ENCODE measurements at regions not wholly inside any gene's neighbourhood (a gene's known extent, or its start where the extent isn't known, plus 50 kb on each side); places are given as distances from the start of the nearest gene placed in this dataset.
"Not testable (repeated sequence)": the region's sequence is repeated elsewhere in the genome, so short reads cannot be mapped to it uniquely, and the experiment has no call there.

- no peak for DNase-seq
These were observed 175.6 kb upstream of the MYLIP start for GRCh38 chr6:15953152-15953880.

GRCh38 chr6:15952231-15953151, 176.4 kb upstream of the MYLIP start:
- DNase-seq, result no peak

GRCh38 chr6:15950962-15951569, 177.8 kb upstream of the MYLIP start:
- DNase-seq, result no peak

DNA sequence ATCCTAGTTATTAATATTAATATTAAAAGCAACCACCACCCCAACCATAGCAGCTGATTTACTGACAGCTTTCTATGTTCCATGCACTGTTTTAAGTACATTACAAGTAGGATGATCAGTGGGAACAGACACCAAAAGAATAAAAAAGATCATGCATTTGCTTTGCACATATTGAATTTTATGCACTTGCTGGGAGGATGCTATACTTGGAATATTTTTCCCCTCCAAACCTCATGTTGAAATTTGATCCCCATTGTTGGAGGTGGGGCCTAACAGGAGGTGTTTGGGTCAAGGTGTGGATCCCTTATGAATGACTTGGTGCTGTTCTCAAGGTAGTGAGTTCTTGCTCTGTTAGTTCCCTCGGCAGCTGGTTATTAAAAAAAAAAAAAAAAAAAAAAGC, 178.9 kb upstream of the MYLIP start:
- no peak for DNase-seq

DNA sequence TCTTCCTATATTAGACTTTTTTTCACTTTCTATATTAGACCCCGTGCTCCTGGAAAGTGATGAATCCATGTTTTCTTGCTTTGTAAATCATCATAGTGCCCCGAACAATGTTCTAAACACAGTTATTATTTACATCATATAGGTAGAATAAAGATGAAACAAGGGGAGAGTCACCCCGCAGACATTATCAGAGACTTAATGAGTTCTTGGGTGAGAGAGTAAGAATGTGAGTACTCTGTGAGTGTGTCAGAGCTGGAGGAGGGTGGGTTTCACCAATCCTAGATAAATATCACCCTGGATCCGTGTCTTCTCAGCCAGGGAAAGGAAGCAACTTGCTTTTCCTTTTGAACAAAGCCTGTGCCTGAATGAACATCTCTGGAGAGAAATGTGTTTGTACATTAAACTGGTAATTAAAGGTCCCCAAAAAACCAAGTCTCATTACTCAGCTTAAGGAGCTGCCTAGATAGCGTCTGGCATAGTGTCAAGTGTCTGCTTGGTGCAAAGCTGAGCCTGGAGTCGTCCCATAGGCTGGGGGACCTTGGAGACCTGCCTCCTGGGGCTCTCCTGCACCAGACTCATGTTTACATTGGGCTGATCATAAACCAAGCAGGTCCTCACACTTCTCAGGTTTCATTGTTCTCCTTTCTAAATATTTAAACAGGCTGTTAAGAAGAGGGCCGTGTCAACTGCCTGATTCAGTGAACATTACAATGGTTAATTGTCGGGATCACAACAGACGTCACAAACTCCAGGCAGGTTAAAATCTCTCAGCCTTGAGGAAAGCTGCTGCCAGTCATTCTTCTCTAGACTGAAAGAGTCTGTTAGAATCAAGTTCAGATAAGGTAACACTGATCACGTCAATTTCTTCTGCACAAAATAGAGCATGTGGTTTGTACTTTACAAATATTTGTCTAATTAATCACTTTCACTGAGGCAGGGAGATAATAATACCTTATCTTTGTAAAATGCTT, 179.7 kb upstream of the MYLIP start:
- DNase-seq, result no peak

DNA sequence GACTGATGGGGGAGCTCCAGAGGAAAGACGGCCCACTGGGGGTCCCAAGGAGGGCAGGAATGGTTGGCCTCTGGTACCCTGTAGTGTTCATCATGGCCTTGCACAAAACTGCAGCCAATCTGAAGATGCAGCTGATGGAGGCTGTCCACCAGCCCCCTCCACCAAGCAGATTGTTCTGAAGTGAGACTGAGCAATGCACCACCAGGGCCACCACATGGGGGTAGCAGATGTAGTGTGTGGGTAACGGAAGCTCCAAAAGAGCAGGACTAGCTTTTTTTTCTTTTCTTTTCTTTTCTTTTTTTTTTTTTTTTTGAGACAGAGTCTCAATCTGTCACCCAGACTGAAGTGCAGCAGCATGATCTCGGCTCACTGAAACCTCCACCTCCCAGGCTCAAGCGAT, 181.0 kb upstream of the MYLIP start:
- no peak for DNase-seq

DNA sequence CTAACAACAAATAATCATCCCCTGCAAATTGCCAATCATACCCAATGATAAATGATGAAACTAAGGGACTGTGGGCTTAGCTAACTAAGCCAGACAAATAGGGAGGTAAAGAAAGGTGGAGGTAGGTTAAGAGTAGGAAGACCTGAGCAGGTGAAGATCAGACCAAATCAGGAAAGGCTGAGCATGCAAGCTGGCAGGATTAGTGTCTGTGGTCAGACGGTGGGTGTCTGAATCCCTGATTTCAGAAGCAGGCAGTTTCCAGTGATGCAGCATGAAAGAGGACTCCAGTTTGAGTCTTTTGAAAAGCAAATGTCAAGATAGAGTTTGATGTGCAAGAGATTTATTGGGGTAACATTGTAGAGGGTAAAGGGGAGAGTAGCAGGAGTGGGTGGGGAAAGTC, 181.4 kb upstream of the MYLIP start:
- DNase-seq, result no peak

DNA sequence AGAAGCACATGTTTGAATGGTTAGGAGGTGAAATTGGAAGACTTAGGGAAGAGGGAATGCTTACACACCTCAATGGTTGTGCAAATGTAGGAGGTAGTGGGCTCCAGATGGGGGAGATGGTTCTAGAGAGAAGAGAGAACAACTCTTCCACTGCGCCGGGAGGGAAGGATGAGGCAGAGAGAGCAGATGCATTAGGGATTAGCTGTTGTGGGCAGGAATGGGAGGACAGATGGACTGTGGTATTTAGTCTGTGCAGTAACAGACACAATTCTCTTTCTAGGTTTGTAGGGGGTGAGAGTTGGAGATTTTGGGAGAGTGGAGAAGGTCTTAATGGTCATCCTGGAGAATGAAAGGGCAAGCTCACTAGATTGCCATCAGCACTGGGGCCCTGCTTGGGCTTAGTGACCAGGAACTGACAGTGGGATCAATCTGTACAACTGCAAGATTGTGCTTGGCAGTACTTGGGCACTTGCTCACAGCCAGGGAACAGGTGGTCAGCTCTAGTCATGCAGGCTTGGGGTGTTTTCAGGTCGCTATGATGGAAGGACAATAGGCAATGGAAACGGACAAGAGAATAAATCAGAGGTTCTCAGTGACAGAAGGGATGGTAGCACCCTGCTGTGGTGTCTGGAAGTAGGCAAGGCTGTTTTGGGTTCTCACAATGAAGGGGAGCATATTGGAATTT, 182.0 kb upstream of the MYLIP start:
- no peak for DNase-seq

- peak in 1 of 2 experiments; percentile 38 for DNase-seq
These were observed 183.2 kb upstream of the MYLIP start for GRCh38 chr6:15945593-15946159.

DNA sequence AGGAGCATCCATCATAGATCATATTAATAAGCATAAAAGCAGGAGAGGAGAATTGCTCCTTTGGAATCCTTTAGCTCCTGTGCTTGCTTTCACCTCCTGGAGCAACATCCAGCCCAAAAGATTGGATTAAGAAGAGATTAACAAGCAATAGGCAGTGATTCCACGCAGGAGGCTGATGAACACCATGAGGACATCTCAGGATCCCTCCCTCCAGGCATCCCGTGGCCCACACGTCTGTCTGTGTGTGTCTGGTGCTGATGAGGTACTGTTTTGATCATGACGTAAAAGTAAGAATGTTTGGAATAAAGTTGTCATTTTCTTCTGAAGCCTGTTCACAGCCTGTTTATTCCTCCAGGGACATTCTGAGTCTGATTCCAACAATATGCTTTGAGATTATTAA, 185.5 kb upstream of the MYLIP start:
- DNase-seq, result no peak

DNA sequence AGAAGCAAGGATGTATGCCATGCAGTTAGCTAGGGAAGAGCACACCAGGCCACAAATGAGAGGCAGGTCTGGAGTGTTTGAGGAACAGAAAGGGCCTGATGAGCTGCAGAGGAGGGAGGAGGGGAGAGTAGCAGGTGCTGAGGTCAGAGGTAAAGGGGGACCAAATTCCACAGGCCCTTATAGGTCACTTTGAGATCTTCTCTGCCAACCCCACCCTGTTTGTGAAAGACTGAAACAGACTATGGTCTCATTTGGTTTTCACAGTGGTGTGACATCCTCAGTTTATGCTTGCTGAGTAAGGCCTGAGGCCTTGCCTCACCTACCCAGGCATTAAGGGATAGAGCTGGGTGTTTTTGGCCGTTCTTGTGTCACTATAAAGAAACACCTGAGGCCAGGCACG, 187.7 kb upstream of the MYLIP start:
- DNase-seq, result no peak

DNA sequence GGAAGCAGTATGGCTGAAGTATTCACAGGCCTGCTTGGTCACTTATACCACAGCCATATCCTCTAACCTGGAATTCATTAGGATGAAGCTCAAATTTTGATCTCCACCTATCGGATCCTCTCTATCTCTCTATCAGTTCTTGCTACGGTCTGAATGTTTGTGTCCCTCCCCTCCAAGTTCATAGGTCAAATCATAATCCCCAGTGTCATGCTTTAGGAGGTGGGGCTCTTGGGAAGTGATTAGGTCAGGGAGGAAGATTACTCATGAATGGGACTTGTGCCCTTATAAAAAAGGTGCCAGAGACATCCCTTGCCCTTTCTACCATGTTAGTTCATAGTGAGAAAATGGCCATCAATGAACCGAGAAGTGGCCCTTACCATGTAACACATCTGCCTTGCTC, 190.8 kb upstream of the MYLIP start:
- DNase-seq, result no peak

DNA sequence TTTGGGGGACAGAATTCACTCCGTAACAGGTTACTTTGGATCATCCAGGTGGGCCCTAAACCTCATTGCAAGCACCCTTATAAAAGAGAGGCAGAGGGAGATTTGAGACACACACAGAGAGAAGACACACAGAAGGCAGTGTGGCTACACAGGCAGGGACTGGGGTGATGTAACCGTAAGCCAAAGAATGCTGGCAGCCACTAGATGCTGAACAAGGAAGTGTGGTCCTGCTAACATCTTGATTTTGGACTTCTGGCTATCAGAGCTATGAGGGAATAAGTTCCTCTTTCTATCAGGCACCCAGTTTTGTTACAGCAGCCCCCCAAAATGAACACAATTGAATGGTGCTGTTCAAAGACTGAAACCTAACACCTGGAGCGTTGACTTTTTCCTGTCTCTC, 191.3 kb upstream of the MYLIP start:
- DNase-seq, result no peak

DNA sequence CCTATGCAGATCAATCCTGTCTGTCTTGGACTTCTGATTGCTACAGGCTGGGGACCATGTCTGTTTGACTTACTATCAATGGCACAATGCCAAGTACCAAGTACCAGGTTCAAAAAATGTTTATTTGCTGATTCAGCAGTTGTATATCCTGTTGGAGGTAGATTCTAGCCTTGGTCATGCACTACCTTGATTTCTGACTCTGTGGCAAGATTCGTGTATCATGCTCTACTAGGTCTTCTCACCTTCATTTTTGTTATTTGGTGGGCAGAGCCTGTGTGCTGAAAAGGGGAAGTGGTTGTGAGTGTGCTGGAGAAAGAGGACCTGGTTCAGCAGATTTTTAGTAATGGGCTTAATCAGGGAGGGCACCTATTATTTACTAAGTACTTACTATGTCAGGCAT, 192.4 kb upstream of the MYLIP start:
- no peak for DNase-seq

DNA sequence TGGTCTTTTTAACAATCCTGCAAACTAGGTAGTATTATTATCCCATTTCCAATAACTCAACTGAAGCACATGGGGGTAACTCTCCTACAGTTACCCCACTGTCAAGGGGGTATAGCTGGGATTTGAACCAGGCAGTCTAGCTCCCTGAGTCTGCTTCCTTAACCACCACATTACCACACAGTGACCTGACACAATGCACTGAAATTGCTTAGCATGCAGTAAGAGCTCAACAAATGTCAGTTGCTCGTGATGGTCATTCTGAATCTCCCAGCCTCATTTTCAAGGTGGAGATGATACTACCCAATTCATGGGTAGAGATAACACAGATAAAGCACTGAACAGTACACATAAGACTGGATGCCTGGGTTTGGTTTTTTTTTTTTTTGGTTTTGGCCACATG, 193.2 kb upstream of the MYLIP start:
- DNase-seq, result no peak

GRCh38 chr6:15931697-15932096, 197.2 kb upstream of the MYLIP start:
- DNase-seq, result not testable (repeated sequence)

DNA sequence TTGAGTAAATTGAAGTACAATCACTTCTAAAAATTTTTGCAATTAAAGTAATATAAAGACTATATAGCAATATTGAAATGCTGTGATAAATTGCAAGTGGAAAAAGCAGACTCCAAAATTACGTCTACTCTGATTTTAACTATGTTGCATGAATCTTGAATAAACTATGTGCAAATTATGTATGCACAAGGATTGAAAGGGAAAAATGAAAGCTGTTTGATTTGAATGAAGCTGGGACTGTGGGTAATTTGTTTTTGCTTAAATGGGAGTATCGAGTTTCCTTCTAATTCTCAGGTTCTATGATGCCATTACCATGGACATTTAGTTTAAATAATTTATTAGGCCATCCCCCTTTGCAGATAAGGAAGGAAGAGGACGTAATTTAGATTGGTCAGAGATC, 198.7 kb upstream of the MYLIP start:
- no peak for DNase-seq

- DNase-seq, result no peak
These were observed 199.2 kb upstream of the MYLIP start for GRCh38 chr6:15929685-15930084.

DNA sequence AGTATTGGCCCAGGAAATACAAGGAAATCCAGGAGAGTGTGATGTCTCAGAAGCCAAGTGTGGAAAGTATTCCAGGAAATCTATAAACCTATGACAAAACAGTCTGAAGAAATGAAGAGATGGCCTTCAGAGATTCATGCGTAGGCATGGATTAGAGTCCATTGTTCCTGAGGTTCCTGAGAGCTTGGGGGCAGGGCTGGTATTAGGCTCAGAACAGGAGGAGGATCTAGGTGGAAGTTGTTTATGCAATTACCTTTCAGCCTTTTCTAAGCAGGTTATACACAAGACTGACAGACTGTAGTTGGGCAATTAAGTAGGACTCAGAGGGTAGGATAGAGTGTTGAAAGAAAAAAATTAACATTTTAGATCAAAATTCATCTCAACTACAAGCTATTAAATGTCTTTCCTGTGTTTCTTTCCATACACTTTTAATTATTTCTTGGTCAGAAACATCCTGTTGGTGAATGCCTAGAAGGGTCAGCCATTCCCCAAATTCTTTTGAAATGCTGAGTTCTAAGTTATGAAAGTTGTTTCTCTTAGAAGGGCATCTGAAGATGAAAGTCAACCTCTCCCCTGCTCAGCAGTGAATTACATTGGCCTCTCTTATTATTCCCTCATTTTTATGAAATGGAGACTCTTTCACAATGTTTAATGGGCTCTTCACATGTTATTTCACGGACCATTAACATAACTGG, 201.2 kb upstream of the MYLIP start:
- no peak for DNase-seq

DNA sequence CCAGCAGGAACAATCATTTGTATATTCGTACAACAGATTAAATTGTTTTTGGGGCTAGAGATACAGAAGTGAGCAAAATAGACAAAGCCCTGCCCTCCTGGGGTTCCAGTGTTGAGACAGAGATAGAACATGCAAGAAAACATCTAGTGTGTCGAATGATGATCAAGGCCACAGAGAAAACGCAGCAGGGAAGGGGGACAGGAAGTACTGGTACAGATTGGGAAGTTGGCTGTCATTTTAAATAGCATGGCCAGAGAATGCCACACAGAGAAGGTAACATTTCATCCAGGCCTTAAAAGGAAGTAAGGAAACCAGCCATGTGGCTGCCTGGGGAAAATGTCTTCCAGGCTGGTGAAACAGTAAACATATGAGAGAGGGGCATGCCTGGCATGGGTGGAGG, 202.6 kb upstream of the MYLIP start:
- peak in 1 of 2 experiments; percentile 24 for DNase-seq

DNA sequence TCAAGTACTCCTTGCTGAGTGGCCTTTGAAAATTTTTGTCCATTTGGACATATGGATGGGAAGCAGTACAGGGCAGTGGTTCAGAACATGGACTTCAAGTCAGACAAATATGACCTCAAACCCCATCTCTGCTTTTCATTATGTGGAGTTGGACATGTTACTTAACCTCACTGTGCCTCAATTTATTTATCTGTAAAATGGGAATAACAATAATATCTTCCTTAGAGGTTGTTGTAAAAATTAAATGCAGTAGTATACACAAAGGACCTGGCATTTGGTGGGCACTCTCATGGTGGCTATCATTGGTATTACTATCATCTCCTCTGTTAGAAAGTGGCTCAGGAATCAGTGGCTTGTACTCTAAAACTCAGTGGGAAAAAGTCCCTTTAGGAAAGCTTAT, 204.0 kb upstream of the MYLIP start:
- DNase-seq, result no peak
